NCI-H2171 (cell line): ENCODE measurements at regions not wholly inside any gene's neighbourhood (a gene's known extent, or its start where the extent isn't known, plus 50 kb on each side); places are given as distances from the start of the nearest gene placed in this dataset.
"Not testable (repeated sequence)": the region's sequence is repeated elsewhere in the genome, so short reads cannot be mapped to it uniquely, and the experiment has no call there.

ENCODE experiments used
- DNase-seq: peaks from one replicate; lab custom pipeline; 2025; lab: John Stamatoyannopoulos, UW

- no peak for DNase-seq
Measured at GRCh38 chr5:103915081-103915480, 352.5 kb upstream of the NUDT12 start.

- no peak for DNase-seq
Measured at GRCh38 chr5:103910786-103911185, 348.2 kb upstream of the NUDT12 start.

GRCh38 chr5:103910011-103910410, 347.4 kb upstream of the NUDT12 start:
- DNase-seq: no peak

GRCh38 chr5:103909391-103909790, 346.8 kb upstream of the NUDT12 start:
- no peak for DNase-seq

- DNase-seq: peak; percentile 19
Measured at GRCh38 chr5:103908336-103909080, 345.9 kb upstream of the NUDT12 start.

DNA sequence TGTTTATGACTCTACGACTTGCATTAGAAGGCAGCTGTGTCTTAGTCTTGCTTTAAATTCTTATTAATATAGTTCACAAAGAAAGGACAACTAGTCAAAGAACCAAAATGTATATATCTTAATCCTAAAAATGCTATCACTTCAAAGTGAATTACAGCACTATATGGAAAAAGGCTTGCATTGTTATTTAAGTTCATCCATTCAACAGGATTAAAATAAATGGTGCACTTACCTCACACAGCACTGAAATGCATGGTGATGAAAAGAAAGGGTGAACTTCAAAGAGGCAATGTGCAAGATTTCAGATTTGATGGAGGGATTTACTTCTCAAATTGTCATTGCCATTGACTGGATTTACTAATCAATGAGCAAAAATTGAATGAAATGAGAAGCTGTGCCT, 344.4 kb upstream of the NUDT12 start:
- no peak for DNase-seq

GRCh38 chr5:103904651-103905050, 342.1 kb upstream of the NUDT12 start:
- no peak for DNase-seq

DNA sequence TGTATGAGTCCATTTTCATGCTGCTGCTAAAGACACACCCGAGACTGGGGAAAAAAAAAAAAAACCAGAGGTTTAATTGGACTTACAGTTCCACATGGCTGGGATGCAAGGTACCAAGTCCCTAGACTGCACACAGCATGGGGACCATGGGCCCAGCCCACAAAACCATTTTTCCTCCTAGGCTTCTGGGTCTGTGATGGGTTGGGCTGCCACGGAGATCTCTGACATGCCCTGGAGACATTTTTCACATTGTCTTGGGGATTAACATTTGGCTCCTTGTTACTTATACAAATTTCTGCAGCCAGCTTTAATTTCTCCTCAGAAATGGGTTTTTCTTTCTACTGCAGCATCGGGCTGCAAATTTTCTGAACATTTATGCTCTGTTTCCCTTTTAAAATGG, 340.3 kb upstream of the NUDT12 start:
- DNase-seq: no peak

DNA sequence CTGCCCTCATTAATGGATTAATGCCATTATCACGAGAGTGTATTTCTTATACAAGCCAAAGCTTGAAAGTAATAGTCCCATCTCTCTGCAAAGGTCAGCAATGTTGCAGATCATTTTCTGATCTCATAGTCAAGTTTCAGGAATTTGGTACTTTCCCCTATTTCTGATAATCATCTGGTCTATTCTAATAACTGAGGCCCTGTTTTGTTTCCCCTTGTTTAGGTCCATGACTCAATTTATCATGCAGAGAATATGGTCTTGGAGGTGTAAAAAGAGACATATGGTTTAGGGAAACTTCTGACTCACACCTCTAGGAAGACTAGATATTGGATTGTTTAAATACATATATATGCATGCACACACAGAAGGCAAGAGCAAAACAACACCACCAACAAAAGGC, 339.3 kb upstream of the NUDT12 start:
- no peak for DNase-seq

- no peak for DNase-seq
Measured at GRCh38 chr5:103896593-103896992, 334.0 kb upstream of the NUDT12 start.

DNA sequence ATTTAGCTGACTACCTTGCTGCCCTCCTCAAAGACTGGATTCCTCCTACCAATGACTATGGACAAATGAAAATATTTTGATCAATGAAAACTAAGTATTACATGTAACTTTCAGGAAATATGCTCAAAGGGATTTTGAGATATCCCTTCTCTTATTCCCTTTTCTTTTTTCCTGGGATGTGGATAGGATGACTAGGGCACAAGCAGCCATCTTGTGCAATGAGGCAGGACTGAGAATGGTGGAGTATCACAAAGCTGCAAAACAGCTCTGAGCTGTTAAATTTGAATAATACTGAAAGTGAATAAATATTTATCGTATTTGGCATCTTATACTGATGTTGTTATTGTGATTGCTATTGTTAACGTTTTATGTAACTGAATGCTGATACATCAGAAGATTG, 333.1 kb upstream of the NUDT12 start:
- no peak for DNase-seq

DNA sequence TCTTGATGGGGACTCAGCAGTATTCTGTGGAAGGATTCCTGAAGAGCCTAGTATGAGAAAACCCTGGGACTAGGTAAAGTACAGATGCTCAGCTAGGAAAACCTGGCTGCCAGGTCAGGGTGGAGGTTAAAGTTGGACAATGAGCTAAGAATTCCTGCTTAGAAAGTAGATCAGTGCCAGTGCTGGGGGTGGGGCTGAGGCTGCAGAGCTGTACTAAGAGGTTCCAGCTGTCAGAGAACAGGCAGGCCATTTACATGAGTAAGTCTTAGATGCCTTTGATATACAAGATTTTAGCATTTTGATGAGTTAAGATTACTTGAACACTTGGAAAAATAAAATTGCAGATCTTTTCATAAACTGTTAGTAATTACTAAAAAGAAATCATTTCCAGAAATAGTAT, 332.3 kb upstream of the NUDT12 start:
- DNase-seq: no peak

- no peak for DNase-seq
Measured at GRCh38 chr5:103891151-103891550, 328.6 kb upstream of the NUDT12 start.

DNA sequence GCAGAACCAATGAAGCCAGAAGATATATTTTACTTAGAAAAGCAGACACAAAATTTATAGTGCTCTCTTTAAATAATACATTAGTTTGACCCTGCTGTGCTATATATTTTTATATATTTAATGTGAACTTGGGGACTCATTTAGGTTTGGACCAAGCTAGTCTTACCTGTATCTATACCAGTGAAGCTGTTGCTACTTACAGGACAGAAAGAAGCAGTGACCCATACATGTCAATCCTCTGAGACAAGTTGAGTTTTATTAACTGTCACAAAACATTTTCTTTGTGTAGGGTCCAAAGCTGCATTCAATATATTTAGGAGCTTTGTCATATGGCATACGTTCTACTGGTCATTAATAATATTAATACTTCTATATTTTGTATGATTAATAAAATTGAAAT, 327.7 kb upstream of the NUDT12 start:
- no peak for DNase-seq

GRCh38 chr5:103889500-103890209, 327.1 kb upstream of the NUDT12 start:
- no peak for DNase-seq

- DNase-seq: no peak
Measured at GRCh38 chr5:103886826-103887225, 324.2 kb upstream of the NUDT12 start.

- no peak for DNase-seq
Measured at GRCh38 chr5:103883143-103883542, 320.6 kb upstream of the NUDT12 start.

DNA sequence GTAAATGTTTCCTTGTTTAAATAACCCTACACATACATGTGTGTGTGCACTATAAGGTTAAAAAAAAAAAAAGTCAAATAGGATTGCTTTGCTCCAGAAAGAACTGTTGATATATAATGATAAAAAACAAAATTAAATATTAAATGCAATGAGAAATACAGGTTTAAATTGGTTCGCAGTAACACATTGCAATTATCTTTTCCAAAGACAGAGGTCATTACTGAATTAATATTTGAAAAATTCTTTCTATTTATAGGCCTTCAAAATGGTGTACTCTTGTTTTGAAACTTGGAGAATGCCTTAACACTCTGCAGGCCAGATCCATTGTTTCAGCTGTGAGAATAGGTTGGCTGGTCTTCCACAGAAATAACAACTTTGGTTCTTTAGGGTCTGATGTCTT, 319.0 kb upstream of the NUDT12 start:
- DNase-seq: no peak

DNA sequence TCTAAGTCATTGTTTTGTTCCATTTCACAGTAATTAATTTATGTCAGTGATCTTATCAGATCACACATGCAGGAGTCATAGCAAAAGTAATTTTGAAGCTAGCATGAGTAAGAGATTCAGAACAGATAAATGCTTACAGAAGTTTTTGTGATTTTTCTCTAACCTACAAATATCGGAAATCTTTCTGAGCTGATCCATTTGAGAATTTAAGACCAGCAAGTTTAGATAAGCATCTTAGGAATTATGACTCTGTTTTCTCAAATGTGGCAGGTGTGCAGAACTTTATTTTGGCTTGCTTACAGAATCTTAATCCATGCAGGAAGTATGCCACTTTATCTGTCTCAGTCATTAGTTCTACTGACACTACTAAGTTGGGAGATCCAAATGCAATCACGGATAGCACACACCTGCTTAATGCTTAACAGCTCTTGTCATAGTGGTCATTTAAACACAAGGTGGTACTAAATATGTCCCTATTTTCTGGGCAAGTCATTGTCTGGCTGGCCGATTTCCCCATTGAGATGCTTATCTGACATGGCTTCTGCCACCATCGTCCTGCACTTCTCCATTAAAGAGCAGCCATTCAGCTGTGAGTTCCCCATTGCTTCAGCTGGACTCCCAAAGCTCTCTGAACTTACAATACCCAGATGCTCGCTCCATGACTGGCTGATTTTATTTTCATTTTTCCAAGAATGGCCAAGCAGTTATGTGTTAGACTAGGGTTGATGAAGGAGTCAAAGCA, 305.4 kb upstream of the NUDT12 start:
- DNase-seq: no peak

- no peak for DNase-seq
Measured at GRCh38 chr5:103866169-103866568, 303.6 kb upstream of the NUDT12 start.

DNA sequence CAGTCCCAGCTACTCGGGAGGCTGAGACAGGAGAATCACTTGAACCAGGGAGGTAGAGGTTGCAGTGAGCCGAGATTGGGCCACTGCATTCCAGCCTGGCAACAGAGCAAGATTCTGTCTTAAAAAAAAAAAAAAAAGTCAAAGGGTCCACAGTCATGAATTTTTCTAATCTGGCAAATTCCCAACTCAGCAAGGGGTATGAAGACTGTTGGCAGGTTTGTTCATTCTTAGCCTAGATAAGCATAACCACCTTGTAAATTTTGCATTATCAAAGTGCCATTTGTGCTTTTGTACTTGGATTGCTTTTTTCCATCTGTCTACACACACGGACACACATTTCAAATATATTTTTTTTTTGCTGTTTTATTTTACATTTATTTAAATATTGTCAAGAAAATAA, 299.8 kb upstream of the NUDT12 start:
- no peak for DNase-seq

- DNase-seq: no peak
Measured at GRCh38 chr5:103860327-103860726, 297.7 kb upstream of the NUDT12 start.

- not testable (repeated sequence) for DNase-seq
Measured at GRCh38 chr5:103858367-103858766, 295.8 kb upstream of the NUDT12 start.
